ENCODE measurements at regions not wholly inside any gene's neighbourhood (a gene's known extent, or its start where the extent isn't known, plus 50 kb on each side); places are given as distances from the start of the nearest gene placed in this dataset.

DNA sequence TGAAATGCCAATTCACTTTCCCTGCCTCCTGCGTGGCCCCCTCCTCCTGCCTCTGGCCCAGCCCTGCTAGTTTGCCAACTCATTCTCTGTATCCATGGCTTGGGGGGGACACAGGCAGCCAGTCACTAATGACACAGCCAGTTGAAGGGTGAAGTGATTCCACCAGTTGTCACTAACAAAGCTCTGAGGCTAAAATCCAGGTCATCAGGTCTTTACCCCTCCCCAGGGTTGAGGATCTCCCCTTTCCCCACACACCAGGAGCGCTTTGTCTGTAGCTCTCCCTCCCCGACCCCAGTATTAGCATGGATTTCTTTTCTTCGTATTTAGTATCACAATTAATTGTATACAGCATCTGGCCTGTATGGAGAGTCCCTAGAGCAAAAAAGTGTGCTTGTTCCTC is 394.1 kb downstream of the RRAGC start:
- H3K27me3 ChIP-seq (ENCODE audit: control insufficient read depth in 4 of 4, insufficient read depth in 4 of 4, low read length in 3 of 4) = peaks cover 0 to 2% (median 0%) of the 10 kb centered on the region in 4 donors
- TF ChIP-seq JUND (IDR thresholded peaks at IDR 0.05) (no peak), YY1 (IDR thresholded peaks at IDR 0.05) (no peak)
- no peak overlapping the region for H3K4me3 ChIP-seq (ENCODE audit: low read depth in 1 of 3, low read length in 3 of 3)
- no peaks in the 10 kb centered on the region for H3K36me3 ChIP-seq (ENCODE audit: control insufficient read depth in 4 of 4, insufficient read depth in 3 of 4, low read depth in 1 of 4, low read length in 3 of 4)
- no peak for DNase-seq (ENCODE audit: low spot score)
- H3K27ac ChIP-seq (ENCODE audit: low read depth in 1 of 2, low read length in 2 of 2) = no peak overlapping the region
- H3K9me3 ChIP-seq (ENCODE audit: control insufficient read depth in 4 of 4, low read length in 3 of 4) = peaks cover 0 to 1% (median 0%) of the 10 kb centered on the region in 4 donors
- no peaks in the 10 kb centered on the region for H3K4me1 ChIP-seq (ENCODE audit: control insufficient read depth in 4 of 4, insufficient read depth in 4 of 4, low read length in 3 of 4)
- WGBS = 55% methylated on average over 4 of the region's 4 CpGs
- no peak overlapping the region for H3K9ac ChIP-seq (ENCODE audit: low read depth in 1 of 2, low read length in 2 of 2)

DNA sequence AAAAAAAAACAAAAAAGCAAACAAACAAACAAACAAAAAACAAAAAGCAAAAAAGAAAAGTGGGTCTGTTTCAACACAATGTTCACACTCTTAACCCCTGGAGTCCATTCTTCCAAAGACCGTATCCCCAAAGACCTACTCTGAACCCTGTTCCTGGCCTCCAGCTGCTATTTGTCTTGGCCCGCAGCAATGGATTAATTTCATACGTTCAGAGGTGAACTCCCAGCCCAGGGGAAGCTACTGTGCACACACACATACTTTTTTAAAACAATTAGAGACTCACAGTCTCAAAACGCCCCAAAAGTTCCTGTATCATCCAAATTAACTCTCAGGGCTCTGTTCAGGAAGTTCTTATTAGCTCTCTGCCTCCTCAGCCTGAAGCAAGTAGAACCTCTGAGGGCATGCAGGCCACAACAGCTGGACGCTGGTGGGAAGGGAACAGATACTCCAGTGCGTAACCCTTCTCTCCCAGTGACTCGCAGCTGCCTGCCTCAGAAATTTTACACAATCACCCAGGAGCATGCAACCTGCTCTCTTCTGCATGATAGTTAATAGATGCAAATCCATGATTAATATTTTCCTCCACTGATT is 395.4 kb downstream of the RRAGC start:
- Histone ChIP-seq H3K9me3 (ENCODE audit: control insufficient read depth in 4 of 4, low read length in 3 of 4) (peaks cover 0 to 1% (median 0%) of the 10 kb centered on the region in 4 donors), H3K4me3 (ENCODE audit: low read depth in 1 of 3, low read length in 3 of 3) (no peak overlapping the region), H3K9ac (ENCODE audit: low read depth in 1 of 2, low read length in 2 of 2) (no peak overlapping the region), H3K4me1 (ENCODE audit: control insufficient read depth in 4 of 4, insufficient read depth in 4 of 4, low read length in 3 of 4) (no peaks in the 10 kb centered on the region), H3K27ac (ENCODE audit: low read depth in 1 of 2, low read length in 2 of 2) (no peak overlapping the region), H3K27me3 (ENCODE audit: control insufficient read depth in 4 of 4, insufficient read depth in 4 of 4, low read length in 3 of 4) (peaks cover 0 to 2% (median 0%) of the 10 kb centered on the region in 4 donors), H3K36me3 (ENCODE audit: control insufficient read depth in 4 of 4, insufficient read depth in 3 of 4, low read depth in 1 of 4, low read length in 3 of 4) (no peaks in the 10 kb centered on the region)
- DNase-seq (ENCODE audit: low spot score) = no peak
- TF ChIP-seq HNF4A (conservative IDR thresholded peaks at IDR 0.05) = peak in 1 of 2 donors; percentile 7
- TF ChIP-seq SP1 (IDR thresholded peaks at IDR 0.05) = no peak
- no peak for TF ChIP-seq NR2F2 (IDR thresholded peaks at IDR 0.05)
- 39% methylated on average over 7 of the region's 7 CpGs for WGBS

DNA sequence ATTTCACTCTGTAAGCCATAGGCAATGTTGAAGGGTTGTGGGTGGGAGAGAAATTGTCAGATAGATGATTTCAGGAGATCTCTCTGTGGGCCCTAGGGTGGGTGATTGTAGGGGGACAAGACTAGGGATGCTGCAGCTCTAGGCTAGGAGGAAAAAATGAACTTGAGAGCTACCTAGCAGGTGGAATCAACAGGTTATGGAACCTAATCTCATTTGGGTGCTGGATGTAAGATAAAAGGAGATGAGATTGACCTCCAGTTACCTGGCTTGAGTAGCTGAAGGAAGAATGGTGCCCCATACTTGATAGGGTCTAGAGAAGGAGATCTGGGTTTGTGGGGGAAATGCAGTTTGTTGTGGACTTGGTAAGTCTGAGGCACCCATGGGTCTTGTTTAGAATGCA is 396.5 kb downstream of the RRAGC start:
- no peak for DNase-seq (ENCODE audit: low spot score)
- Histone ChIP-seq H3K36me3 (ENCODE audit: control insufficient read depth in 4 of 4, insufficient read depth in 3 of 4, low read depth in 1 of 4, low read length in 3 of 4) (no peaks in the 10 kb centered on the region), H3K4me3 (ENCODE audit: low read depth in 1 of 3, low read length in 3 of 3) (no peak overlapping the region), H3K27ac (ENCODE audit: low read depth in 1 of 2, low read length in 2 of 2) (no peak overlapping the region), H3K9ac (ENCODE audit: low read depth in 1 of 2, low read length in 2 of 2) (no peak overlapping the region), H3K4me1 (ENCODE audit: control insufficient read depth in 4 of 4, insufficient read depth in 4 of 4, low read length in 3 of 4) (no peaks in the 10 kb centered on the region), H3K9me3 (ENCODE audit: control insufficient read depth in 4 of 4, low read length in 3 of 4) (peaks cover 0 to 1% (median 0%) of the 10 kb centered on the region in 4 donors), H3K27me3 (ENCODE audit: control insufficient read depth in 4 of 4, insufficient read depth in 4 of 4, low read length in 3 of 4) (peaks cover 0 to 2% (median 0%) of the 10 kb centered on the region in 4 donors)
- TF ChIP-seq RXRA (IDR thresholded peaks at IDR 0.05) = no peak
- TF ChIP-seq GABPA (IDR thresholded peaks at IDR 0.05 in 1 of 2, conservative IDR thresholded peaks at IDR 0.05 in 1 of 2) = no peak
- TF ChIP-seq YY1 (IDR thresholded peaks at IDR 0.05) = no peak
- no peak for TF ChIP-seq FOXA1 (IDR thresholded peaks at IDR 0.05)
- no peak for TF ChIP-seq EGR1 (IDR thresholded peaks at IDR 0.05; ENCODE audit: low read depth in 2 of 2)
- TF ChIP-seq NR2F2 (IDR thresholded peaks at IDR 0.05) = no peak
- no peak for TF ChIP-seq RAD21 (IDR thresholded peaks at IDR 0.05)
- no peak for TF ChIP-seq TAF1 (conservative IDR thresholded peaks at IDR 0.05)
- TF ChIP-seq, protein P1, sequence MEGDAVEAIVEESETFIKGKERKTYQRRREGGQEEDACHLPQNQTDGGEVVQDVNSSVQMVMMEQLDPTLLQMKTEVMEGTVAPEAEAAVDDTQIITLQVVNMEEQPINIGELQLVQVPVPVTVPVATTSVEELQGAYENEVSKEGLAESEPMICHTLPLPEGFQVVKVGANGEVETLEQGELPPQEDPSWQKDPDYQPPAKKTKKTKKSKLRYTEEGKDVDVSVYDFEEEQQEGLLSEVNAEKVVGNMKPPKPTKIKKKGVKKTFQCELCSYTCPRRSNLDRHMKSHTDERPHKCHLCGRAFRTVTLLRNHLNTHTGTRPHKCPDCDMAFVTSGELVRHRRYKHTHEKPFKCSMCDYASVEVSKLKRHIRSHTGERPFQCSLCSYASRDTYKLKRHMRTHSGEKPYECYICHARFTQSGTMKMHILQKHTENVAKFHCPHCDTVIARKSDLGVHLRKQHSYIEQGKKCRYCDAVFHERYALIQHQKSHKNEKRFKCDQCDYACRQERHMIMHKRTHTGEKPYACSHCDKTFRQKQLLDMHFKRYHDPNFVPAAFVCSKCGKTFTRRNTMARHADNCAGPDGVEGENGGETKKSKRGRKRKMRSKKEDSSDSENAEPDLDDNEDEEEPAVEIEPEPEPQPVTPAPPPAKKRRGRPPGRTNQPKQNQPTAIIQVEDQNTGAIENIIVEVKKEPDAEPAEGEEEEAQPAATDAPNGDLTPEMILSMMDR (IDR thresholded peaks at IDR 0.05; ENCODE audit: low read depth, low read length, missing input control) = no peak
- TF ChIP-seq, protein P2, sequence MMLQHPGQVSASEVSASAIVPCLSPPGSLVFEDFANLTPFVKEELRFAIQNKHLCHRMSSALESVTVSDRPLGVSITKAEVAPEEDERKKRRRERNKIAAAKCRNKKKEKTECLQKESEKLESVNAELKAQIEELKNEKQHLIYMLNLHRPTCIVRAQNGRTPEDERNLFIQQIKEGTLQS (IDR thresholded peaks at IDR 0.05) = no peak
- no peak for TF ChIP-seq SP1 (IDR thresholded peaks at IDR 0.05)
- TF ChIP-seq, protein P3, sequence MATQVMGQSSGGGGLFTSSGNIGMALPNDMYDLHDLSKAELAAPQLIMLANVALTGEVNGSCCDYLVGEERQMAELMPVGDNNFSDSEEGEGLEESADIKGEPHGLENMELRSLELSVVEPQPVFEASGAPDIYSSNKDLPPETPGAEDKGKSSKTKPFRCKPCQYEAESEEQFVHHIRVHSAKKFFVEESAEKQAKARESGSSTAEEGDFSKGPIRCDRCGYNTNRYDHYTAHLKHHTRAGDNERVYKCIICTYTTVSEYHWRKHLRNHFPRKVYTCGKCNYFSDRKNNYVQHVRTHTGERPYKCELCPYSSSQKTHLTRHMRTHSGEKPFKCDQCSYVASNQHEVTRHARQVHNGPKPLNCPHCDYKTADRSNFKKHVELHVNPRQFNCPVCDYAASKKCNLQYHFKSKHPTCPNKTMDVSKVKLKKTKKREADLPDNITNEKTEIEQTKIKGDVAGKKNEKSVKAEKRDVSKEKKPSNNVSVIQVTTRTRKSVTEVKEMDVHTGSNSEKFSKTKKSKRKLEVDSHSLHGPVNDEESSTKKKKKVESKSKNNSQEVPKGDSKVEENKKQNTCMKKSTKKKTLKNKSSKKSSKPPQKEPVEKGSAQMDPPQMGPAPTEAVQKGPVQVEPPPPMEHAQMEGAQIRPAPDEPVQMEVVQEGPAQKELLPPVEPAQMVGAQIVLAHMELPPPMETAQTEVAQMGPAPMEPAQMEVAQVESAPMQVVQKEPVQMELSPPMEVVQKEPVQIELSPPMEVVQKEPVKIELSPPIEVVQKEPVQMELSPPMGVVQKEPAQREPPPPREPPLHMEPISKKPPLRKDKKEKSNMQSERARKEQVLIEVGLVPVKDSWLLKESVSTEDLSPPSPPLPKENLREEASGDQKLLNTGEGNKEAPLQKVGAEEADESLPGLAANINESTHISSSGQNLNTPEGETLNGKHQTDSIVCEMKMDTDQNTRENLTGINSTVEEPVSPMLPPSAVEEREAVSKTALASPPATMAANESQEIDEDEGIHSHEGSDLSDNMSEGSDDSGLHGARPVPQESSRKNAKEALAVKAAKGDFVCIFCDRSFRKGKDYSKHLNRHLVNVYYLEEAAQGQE (IDR thresholded peaks at IDR 0.05) = no peak
- TF ChIP-seq HNF4G (IDR thresholded peaks at IDR 0.05) = no peak

Measured in liver (tissue), 8 donors.